ENCODE measurements at regions not wholly inside any gene's neighbourhood (a gene's known extent, or its start where the extent isn't known, plus 50 kb on each side); places are given as distances from the start of the nearest gene placed in this dataset.
A peak's percentile ranks its signal among the peaks of the same experiment; 100 is the strongest.

- no peak for DNase-seq
Observed at GRCh38 chr1:184221087-184221486, 165.7 kb upstream of the C1orf21 start.

- peak; percentile 58 for DNase-seq
Observed at GRCh38 chr1:184222652-184223052, 164.2 kb upstream of the C1orf21 start.

GRCh38 chr1:184223216-184223615 lies 163.6 kb upstream of the C1orf21 start:
- DNase-seq, result no peak

DNA sequence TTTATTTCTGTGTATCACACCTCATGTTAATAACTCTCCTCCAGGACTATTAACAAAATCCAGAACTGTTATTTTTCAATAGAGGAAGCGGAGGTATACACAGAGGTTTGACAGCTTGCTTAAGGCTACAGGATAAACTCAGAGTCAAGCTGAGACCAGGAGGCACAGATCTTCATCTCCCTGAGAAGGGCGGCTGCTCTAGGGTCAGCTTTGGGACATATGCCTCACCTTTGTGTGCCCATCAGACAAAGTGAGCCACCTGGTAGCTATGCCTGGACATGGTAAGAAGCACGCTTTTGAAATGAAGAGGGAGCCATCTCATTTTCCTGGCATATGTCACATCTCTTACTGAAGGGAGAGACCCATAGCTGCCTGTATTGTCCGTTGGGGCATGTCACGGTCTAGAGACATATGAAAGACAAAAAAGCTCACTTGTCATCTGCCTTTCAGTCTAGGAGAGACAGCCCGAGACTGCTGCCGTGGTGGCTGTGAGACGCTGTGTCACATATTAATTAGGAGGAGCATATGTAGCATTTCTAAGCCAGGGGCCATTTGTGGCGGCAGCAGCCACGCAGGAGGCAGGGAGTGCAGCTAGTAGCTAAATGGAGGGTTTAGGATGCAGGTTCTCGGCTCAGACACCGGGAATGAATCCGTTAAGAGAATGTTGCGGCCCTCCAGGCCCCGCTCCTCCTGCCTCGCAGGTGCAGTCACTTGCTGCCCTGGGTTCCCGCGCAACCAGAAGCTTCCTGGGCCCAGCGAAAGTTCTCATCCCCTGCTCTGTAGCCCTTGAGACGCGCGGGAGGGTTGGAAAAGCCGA lies 161.3 kb upstream of the C1orf21 start:
- no peak for DNase-seq

- DNase-seq, result no peak
Observed at GRCh38 chr1:184226100-184226487, 160.7 kb upstream of the C1orf21 start.

DNA sequence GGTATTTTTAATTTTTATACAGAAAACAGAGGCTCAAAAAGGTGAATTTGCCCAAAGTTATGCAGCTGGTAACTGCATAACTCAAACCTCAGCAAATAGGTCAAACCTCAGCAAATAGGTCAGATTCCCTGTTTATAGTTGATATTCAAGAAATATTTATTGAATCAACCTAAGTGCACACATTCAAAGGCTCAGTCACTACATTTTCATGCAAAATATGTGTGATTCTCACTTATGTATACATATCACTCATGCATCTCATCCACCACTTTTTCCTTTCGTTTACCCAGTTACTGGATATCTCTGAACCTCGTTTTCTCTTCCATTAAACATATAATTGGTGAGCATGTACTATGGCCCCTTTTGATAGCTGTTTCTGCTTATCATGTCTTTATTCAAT lies 158.3 kb upstream of the C1orf21 start:
- no peak for DNase-seq

DNA sequence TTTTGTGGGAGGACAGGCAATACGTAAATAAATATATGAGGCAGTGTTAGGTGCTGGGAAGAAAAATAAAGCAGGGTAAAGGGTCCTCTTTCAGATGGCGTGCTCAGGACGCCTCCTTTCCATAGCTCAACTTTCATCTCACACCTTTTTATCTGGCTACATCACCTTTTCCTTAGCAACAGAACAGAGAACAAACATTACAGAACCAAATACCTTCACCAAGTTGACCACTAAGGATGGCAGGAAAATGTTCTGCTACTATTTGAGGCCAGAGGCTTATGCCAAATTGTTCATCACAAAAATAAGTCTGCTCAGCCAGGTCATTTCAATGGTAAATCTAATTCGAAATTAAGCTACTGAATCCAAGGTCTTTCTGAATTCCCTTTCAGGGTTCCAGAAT lies 149.2 kb upstream of the C1orf21 start:
- no peak for DNase-seq

- no peak for DNase-seq
Observed at GRCh38 chr1:184241446-184241845, 145.4 kb upstream of the C1orf21 start.

DNA sequence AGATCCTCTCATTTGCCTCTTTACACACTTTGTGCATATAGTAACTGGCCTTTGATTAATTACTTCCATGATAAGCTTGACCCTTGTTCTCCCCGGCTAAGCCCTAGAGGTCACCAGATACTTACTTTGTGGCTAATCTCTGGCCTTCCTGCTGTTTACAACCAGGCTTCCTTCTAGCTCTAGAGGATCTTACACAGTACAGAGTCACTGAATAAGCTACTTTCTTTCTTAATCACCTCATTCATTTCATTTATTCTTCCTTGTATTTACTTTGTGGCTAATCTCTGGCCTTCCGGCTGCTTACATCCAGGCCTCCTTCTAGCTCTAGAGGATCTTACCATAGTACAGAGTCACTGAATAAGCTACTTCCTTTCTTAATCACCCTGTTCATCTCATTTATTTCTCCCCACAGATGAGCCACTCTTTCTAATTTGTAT lies 144.3 kb upstream of the C1orf21 start:
- no peak for DNase-seq

- DNase-seq, result no peak
Observed at GRCh38 chr1:184244962-184245361, 141.9 kb upstream of the C1orf21 start.

GRCh38 chr1:184247671-184248070 lies 139.2 kb upstream of the C1orf21 start:
- no peak for DNase-seq

DNA sequence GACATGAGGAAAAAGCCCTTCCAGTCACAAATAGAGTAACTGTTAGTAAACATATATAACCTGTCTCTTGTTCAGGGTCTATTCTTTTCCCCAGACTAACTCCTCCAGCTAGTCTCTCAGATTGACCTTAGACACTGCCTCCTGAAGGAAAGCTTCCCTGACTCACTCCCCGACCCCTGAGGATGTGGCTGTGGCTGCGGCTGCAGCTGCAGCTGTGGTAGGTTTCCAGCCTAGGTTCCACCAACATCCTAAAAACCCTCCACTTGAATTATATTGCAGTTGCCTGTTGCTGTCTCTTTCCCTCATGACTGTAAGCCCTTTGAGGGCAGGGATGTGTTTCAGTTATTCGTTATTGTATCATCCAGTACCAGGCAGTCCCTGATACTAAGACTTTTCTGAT lies 132.9 kb upstream of the C1orf21 start:
- no peak for DNase-seq

DNA sequence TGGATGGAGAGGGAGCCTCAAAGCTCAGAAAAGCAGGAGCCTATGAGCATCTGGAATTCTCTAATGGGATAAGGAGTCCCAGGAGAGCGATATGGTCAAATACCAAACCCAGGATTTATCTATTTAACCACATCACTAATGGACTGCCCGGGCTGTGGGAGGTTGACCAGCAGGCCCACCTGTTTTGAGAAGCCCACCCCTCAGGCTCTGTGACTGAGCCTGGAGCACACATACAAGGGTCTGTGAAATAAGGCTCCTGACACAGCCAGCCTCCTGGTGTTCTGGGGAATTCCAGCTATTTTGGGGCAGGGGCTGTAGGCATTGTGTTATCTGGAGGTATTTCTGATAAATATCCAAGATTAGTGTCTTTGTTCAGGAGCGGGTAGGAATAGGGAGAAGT lies 132.0 kb upstream of the C1orf21 start:
- no peak for DNase-seq

- no peak for DNase-seq
Observed at GRCh38 chr1:184255560-184255959, 131.3 kb upstream of the C1orf21 start.

DNA sequence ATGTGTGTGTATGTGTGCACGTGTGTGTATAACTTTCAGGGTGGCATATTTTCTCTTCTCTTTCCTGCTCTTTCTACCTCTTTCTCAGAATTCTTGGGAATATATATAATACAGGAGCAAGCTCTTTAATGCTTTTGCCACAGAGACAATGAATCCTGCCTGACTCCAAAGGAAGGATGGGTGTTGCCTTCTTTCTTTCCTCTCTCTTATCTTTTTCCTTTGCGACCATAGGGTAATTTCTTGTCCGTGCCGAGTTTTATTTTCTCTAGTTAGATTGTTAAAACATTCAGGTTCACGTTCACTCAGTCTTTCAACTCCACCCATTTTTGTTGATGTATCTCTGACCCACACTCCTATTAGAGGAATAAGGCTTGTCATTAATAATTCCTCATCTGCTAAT lies 129.0 kb upstream of the C1orf21 start:
- no peak for DNase-seq

DNA sequence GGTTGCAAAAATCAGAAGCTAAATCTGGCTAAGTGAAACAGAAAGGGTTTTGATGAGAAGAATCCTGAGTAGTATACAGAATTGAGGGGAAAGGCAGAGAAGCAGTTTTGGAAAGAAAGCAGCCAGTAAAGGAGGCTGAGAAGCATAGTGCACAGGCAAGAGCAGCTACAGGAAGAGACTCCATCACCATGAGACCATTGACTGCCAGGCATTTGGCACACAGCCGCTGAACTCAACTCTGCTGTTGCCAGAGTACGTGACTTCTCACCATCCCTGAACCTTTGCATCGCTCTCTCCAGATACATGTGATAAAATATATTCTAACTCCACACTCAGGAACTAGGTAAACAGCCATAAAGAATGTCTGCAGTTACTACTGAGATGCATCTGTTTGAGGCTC lies 128.3 kb upstream of the C1orf21 start:
- DNase-seq, result no peak

GRCh38 chr1:184260382-184260781 lies 126.4 kb upstream of the C1orf21 start:
- DNase-seq, result no peak

GRCh38 chr1:184262109-184262508 lies 124.7 kb upstream of the C1orf21 start:
- no peak for DNase-seq

- DNase-seq, result no peak
Observed at GRCh38 chr1:184267747-184268146, 119.1 kb upstream of the C1orf21 start.

- no peak for DNase-seq
Observed at GRCh38 chr1:184270556-184270955, 116.3 kb upstream of the C1orf21 start.

GRCh38 chr1:184272175-184272866 lies 114.5 kb upstream of the C1orf21 start:
- no peak for DNase-seq

GRCh38 chr1:184276416-184276815 lies 110.4 kb upstream of the C1orf21 start:
- DNase-seq, result no peak

DNA sequence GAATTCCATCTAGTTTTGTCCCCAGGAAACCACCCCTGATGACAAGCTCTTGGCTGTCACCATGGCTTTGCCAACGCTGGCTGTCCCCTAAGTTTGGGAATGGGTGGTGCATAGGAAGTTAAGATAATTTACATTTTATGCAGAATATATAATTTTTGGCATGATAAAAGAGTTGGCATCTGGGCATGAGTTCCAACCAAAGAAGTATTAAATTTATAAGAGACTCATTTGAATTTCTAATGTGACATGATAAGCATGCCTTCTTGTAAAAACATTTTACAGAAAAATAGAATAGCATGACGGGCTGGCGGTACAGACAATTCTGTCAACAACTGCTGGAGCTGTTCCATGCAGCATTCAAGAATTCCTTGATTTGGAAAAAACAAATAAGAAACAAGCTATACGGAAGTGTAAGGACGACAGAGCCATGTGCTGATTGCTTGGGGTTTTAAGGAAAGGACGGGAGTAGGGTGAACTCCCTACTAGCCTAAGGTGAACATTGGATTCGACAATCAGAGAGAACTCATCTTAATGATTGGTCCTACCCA lies 106.8 kb upstream of the C1orf21 start:
- DNase-seq, result no peak

DNA sequence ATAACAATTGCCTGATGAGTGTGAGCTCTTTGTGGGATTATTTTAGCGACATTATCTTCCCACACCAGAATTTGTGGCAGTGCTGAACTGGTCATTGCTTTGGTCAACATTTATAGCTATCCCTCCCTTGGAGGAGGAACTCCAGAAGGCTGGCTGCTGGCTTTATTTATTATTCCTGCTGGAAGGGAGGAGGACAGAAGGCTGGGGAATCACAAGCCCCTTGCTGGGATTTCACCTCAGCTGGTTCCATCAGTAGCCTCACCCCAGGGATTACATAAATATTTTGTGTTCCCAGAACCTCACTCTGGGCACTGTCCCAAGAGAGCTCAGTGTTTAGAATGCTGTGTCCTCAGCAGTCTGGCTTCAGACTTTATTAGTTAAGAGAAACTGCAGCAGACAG lies 102.8 kb upstream of the C1orf21 start:
- DNase-seq, result no peak

Data from CD4-positive, alpha-beta T cell treated with Interleukin-4 for 4 hours (primary cell).